ENCODE measurements at regions not wholly inside any gene's neighbourhood (a gene's known extent, or its start where the extent isn't known, plus 50 kb on each side); places are given as distances from the start of the nearest gene placed in this dataset.
A peak's percentile ranks its signal among the peaks of the same experiment; 100 is the strongest.

GRCh38 chr3:118811236-118811732, 223.4 kb downstream of the IGSF11 start:
- DNase-seq, result no peak

GRCh38 chr3:118813472-118813871, 221.2 kb downstream of the IGSF11 start:
- no peak for DNase-seq

- peak; percentile 14 for DNase-seq
These were observed 216.9 kb downstream of the IGSF11 start for GRCh38 chr3:118817748-118818165.

- no peak for DNase-seq
These were observed 216.3 kb downstream of the IGSF11 start for GRCh38 chr3:118818386-118818785.

DNA sequence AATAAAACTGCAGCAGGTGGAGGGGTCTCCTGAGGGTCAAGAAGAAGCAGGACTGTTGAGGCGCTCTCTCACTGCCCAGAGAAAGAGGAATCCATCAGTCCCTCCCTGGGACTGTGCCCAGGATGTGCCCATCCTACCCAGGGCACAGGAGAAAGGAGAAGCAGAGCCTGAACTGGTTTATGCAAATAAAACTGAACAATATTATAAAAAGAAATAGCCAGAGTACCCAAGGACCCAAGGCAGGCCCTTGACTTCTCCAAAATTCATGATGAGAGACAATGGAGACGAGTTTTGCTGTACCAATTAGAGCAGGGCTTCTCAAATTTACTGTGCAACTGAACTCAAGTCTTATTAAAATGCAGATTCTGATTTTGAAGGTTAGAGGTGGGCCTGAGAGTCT, 211.0 kb downstream of the IGSF11 start:
- DNase-seq, result no peak

- DNase-seq, result no peak
These were observed 207.2 kb downstream of the IGSF11 start for GRCh38 chr3:118827446-118827845.

GRCh38 chr3:118828351-118828750, 206.3 kb downstream of the IGSF11 start:
- DNase-seq, result no peak

DNA sequence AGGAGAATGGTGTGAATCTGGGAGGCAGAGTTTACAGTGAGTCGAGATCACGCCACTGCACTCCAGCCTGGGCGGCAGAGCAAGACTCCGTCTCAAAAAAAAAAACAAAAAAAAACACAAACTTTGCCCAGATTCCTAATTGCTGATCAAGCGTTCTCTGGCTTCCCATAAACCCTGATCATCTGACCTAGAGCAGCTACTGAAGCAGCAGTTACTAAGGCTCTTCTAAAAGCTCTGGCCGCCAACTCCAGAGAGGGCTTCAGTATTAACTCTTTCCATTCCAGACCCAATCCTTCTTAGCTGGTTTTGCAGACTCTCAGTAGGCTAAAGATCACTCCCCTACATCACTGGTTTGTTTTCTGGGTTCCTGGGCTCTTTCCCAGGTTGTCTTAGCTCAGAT, 201.6 kb downstream of the IGSF11 start:
- no peak for DNase-seq

DNA sequence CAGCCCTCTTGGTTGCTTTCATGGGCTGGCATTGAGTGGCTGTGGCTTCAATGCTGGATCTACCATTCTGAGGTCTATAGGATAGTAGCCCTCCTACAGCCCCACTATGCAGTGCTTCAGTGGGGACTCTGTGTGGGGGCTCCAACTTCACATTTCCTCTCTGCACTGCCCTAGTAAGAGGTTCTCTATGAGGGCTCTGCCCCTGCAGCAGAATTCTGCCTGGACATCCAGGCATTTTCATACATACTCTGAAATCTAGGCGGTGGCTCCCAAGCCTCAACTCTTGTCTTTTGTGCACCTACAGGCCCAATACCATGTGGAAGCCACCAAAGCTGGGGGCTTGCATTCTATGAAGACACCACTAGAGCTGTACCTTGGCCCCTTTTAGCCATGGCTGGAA, 195.8 kb downstream of the IGSF11 start:
- no peak for DNase-seq

- DNase-seq, result no peak
These were observed 192.3 kb downstream of the IGSF11 start for GRCh38 chr3:118842147-118842863.

DNA sequence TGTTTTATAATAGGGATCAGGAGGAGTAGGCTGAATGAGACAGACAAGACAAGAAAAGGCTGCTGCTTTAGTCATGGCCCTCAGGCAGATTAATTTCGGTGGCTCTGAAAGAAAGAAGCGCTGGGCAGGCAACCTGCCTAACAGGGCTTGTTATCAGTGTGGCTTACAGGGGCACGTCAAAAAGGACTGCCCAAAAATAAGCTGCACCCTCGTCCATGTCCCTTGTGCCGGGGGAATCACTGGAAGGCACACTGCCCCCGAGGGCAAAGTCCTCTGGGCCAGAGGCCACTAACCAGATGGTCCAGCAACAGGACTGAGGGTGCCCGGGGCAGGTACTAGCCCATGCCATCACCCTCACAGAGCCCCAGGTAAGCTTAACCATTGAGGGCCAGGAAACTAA, 188.5 kb downstream of the IGSF11 start:
- no peak for DNase-seq
